GM13977 (cell line): ENCODE measurements at regions not wholly inside any gene's neighbourhood (a gene's known extent, or its start where the extent isn't known, plus 50 kb on each side); places are given as distances from the start of the nearest gene placed in this dataset.

Experiments
- DNase-seq: peaks from one replicate; pipeline ENCODE4 v3.0.0; 2012; ENCODE audit warnings: low spot score
- CTCF ChIP-seq: IDR thresholded peaks from 2 replicates; pipeline ENCODE4 v1.5.1; 2012; ENCODE audit warnings: mild to moderate bottlenecking, control low read depth; ENCODE audit not compliant: insufficient read depth; ENCODE audit errors: extremely low read depth, missing control alignments
- in situ Hi-C: fragments of 300-500 bp; cut with MboI; formaldehyde crosslinking; loops from one replicate; pipeline ENCODE4 v1.12.0; 2022; ENCODE audit warnings: low sequenced_read_pairs, low pct_unique_long_range_greater_than_20kb, mixed read lengths, inconsistent platforms; ENCODE audit not compliant: unreplicated experiment

GRCh38 chr2:12613137-12613835, 103.5 kb upstream of the TRIB2 start:
- peak; percentile 15 for DNase-seq
- in situ Hi-C loops = no loop called here
- no peak for TF ChIP-seq CTCF

GRCh38 chr2:12615509-12615908, 101.2 kb upstream of the TRIB2 start:
- no peak for DNase-seq
- in situ Hi-C loops = no loop called here
- TF ChIP-seq CTCF = no peak

GRCh38 chr2:12616456-12617156, 100.1 kb upstream of the TRIB2 start:
- no peak for DNase-seq
- in situ Hi-C loops = no loop called here
- no peak for TF ChIP-seq CTCF

- no peak for TF ChIP-seq CTCF
- DNase-seq = no peak
Observed at GRCh38 chr2:12617366-12617765, 99.4 kb upstream of the TRIB2 start.

GRCh38 chr2:12617853-12618252, 98.9 kb upstream of the TRIB2 start:
- in situ Hi-C loops = no loop called here
- no peak for TF ChIP-seq CTCF
- no peak for DNase-seq

More at GRCh38 chr2:12617366-12617765, 99.4 kb upstream of the TRIB2 start:
- in situ Hi-C loops = no loop called here

GRCh38 chr2:12618576-12618975, 98.2 kb upstream of the TRIB2 start:
- no peak for TF ChIP-seq CTCF
- DNase-seq = no peak
- in situ Hi-C loops = no loop called here
